Naive thymus-derived CD4-positive, alpha-beta T cell (primary cell): ENCODE measurements at regions not wholly inside any gene's neighbourhood (a gene's known extent, or its start where the extent isn't known, plus 50 kb on each side); places are given as distances from the start of the nearest gene placed in this dataset.

Experiments
- ATAC-seq: fragments of 150-1000 bp; cut with Tn5 transposase; 2 replicates; pipeline ENCODE4 v1.10.0; 2021; ENCODE audit warnings: mild to moderate bottlenecking, moderate library complexity
- CTCF ChIA-PET: fragments of 350-600 bp; sonication (Branson Sonifier 250); formaldehyde crosslinking; loops from one replicate; lab custom pipeline; 2021; ENCODE audit warnings: antibody characterized with exemption; lab: Charles Lee
- POLR2A ChIA-PET: fragments of 350-600 bp; sonication (Branson Sonifier 250); formaldehyde crosslinking; loops from one replicate; lab custom pipeline; 2021; ENCODE audit warnings: antibody characterized with exemption, inconsistent platforms; lab: Charles Lee
- DNase-seq, 9 donors: peaks; one replicate each; pipeline versions ENCODE4 v3.0.0 to v3.0.0-alpha.2; 2020 to 2022; ENCODE audit warnings: mixed read lengths in 1 of 9
- H3K27ac ChIP-seq: one replicate; pipeline ENCODE4 v1.7.0; 2013; ENCODE audit warnings: mild to moderate bottlenecking, low read depth, low read length, moderate library complexity
- H3K27me3 ChIP-seq, 2 donors: one replicate each; pipeline ENCODE4 v1.7.0; 2013; ENCODE audit warnings: low read length in 2 of 2, mild to moderate bottlenecking in 2 of 2, moderate library complexity in 2 of 2; ENCODE audit not compliant: control insufficient read depth in 2 of 2, insufficient read depth in 2 of 2
- H3K36me3 ChIP-seq, 3 experiments: 1 replicate in 2 of 3; 2 replicates in 1 of 3; pipeline ENCODE4 v1.7.0; 2013; ENCODE audit warnings: low read length in 3 of 3, mild to moderate bottlenecking in 3 of 3, moderate library complexity in 1 of 3; ENCODE audit not compliant: insufficient read depth in 3 of 3, control insufficient read depth in 2 of 3
- H3K4me1 ChIP-seq, 2 donors: one replicate each; pipeline ENCODE4 v1.7.0; 2013; ENCODE audit warnings: low read length in 2 of 2, mild to moderate bottlenecking in 2 of 2, moderate library complexity in 1 of 2; ENCODE audit not compliant: control insufficient read depth in 2 of 2, insufficient read depth in 2 of 2
- H3K4me3 ChIP-seq: 2 replicates; pipeline ENCODE4 v1.7.0; 2013; ENCODE audit warnings: mild to moderate bottlenecking, low read length
- H3K9me3 ChIP-seq, 3 experiments: 1 replicate in 2 of 3; 2 replicates in 1 of 3; pipeline ENCODE4 v1.7.0; 2013; ENCODE audit warnings: low read length in 3 of 3; ENCODE audit not compliant: control insufficient read depth in 2 of 3
- H3K27ac Mint-ChIP-seq, 9 donors: one replicate each; pipeline ENCODE4 v1.8.0; 2020 to 2022; ENCODE audit warnings: mixed read lengths in 9 of 9, mild to moderate bottlenecking in 8 of 9, moderate library complexity in 5 of 9, inconsistent platforms in 2 of 9
- H3K27me3 Mint-ChIP-seq, 5 donors: one replicate each; pipeline ENCODE4 v1.8.0; 2021 to 2022; ENCODE audit warnings: mixed read lengths in 5 of 5, mild to moderate bottlenecking in 1 of 5
- H3K36me3 Mint-ChIP-seq, 5 donors: one replicate each; pipeline ENCODE4 v1.8.0; 2020 to 2022; ENCODE audit warnings: mixed read lengths in 5 of 5, mild to moderate bottlenecking in 3 of 5, inconsistent platforms in 1 of 5
- H3K4me1 Mint-ChIP-seq, 7 donors: one replicate each; pipeline ENCODE4 v1.8.0; 2020 to 2022; ENCODE audit warnings: mixed read lengths in 7 of 7, mild to moderate bottlenecking in 3 of 7, inconsistent platforms in 1 of 7
- H3K4me3 Mint-ChIP-seq, 10 donors: one replicate each; pipeline ENCODE4 v1.8.0; 2020 to 2022; ENCODE audit warnings: mild to moderate bottlenecking in 10 of 10, mixed read lengths in 10 of 10, moderate library complexity in 6 of 10, inconsistent platforms in 2 of 10
- H3K9me3 Mint-ChIP-seq, 11 donors: one replicate each; pipeline ENCODE4 v1.8.0; 2020 to 2022; ENCODE audit warnings: mixed read lengths in 11 of 11, mild to moderate bottlenecking in 4 of 11, inconsistent platforms in 1 of 11, moderate library complexity in 1 of 11
- intact Hi-C, 2 donors: fragments of 100-400 bp; cut with micrococcal nuclease; formaldehyde crosslinking; loops; one replicate each; pipeline ENCODE4 v1.15.1; 2023

- Mint-ChIP-seq H3K36me3 (no peaks in the 10 kb centered on the region), H3K27ac (no peak overlapping the region), H3K27me3 (peaks cover 0 to 4% (median 0%) of the 10 kb centered on the region in 5 donors), H3K9me3 (no peaks in the 10 kb centered on the region), H3K4me3 (no peak overlapping the region), H3K4me1 (no peaks in the 10 kb centered on the region)
- no peak overlapping the region for H3K27ac ChIP-seq
- ChIA-PET POLR2A (no interaction called here), CTCF (no interaction called here)
- DNase-seq (no peak), ATAC-seq (no peak)
- H3K9me3 ChIP-seq = no peaks in the 10 kb centered on the region
- intact Hi-C loops = no loop called here
- no peaks in the 10 kb centered on the region for H3K36me3 ChIP-seq
- no peaks in the 10 kb centered on the region for H3K4me1 ChIP-seq
- H3K27me3 ChIP-seq = no peaks in the 10 kb centered on the region
- no peak overlapping the region for H3K4me3 ChIP-seq
Measured at GRCh38 chr1:2967881-2968280, 53.4 kb upstream of the ACTRT2 start.

GRCh38 chr1:2968471-2968881, 52.8 kb upstream of the ACTRT2 start:
- Histone ChIP-seq H3K4me1 (no peaks in the 10 kb centered on the region), H3K27ac (no peak overlapping the region), H3K4me3 (no peak overlapping the region), H3K36me3 (no peaks in the 10 kb centered on the region), H3K9me3 (no peaks in the 10 kb centered on the region), H3K27me3 (no peaks in the 10 kb centered on the region)
- DNase-seq (no peak), ATAC-seq (no peak)
- CTCF ChIA-PET = no interaction called here
- Mint-ChIP-seq H3K36me3 (no peaks in the 10 kb centered on the region), H3K4me3 (no peak overlapping the region), H3K4me1 (peaks cover 0 to 3% (median 0%) of the 10 kb centered on the region in 7 donors), H3K27ac (no peak overlapping the region), H3K27me3 (peaks cover 0 to 4% (median 0%) of the 10 kb centered on the region in 5 donors), H3K9me3 (no peaks in the 10 kb centered on the region)
- intact Hi-C loops = no loop called here
- POLR2A ChIA-PET = no interaction called here

- Histone ChIP-seq H3K36me3 (no peaks in the 10 kb centered on the region), H3K27me3 (no peaks in the 10 kb centered on the region), H3K4me1 (no peaks in the 10 kb centered on the region), H3K9me3 (no peaks in the 10 kb centered on the region), H3K4me3 (no peak overlapping the region), H3K27ac (no peak overlapping the region)
- ATAC-seq (no peak), DNase-seq (no peak)
- Mint-ChIP-seq H3K36me3 (no peaks in the 10 kb centered on the region), H3K9me3 (no peaks in the 10 kb centered on the region), H3K4me1 (peaks cover 0 to 7% (median 0%) of the 10 kb centered on the region in 7 donors), H3K27ac (no peak overlapping the region), H3K4me3 (no peak overlapping the region), H3K27me3 (peaks cover 0 to 4% (median 0%) of the 10 kb centered on the region in 5 donors)
- intact Hi-C loops = no loop called here
- ChIA-PET POLR2A (no interaction called here), CTCF (no interaction called here)
Measured at GRCh38 chr1:2969011-2969844, 52.0 kb upstream of the ACTRT2 start.

GRCh38 chr1:2969845-2970291, 51.4 kb upstream of the ACTRT2 start:
- no peaks in the 10 kb centered on the region for H3K27me3 ChIP-seq
- CTCF ChIA-PET = no interaction called here
- H3K9me3 Mint-ChIP-seq = no peaks in the 10 kb centered on the region
- no peak overlapping the region for H3K4me3 ChIP-seq
- H3K4me3 Mint-ChIP-seq = no peak overlapping the region
- H3K4me1 Mint-ChIP-seq = peaks cover 0 to 7% (median 0%) of the 10 kb centered on the region in 7 donors
- POLR2A ChIA-PET = no interaction called here
- no peaks in the 10 kb centered on the region for H3K36me3 ChIP-seq
- no peaks in the 10 kb centered on the region for H3K4me1 ChIP-seq
- no peak overlapping the region for H3K27ac Mint-ChIP-seq
- no peaks in the 10 kb centered on the region for H3K9me3 ChIP-seq
- DNase-seq (no peak), ATAC-seq (no peak)
- no peaks in the 10 kb centered on the region for H3K36me3 Mint-ChIP-seq
- no peak overlapping the region for H3K27ac ChIP-seq
- peaks cover 0 to 4% (median 0%) of the 10 kb centered on the region in 5 donors for H3K27me3 Mint-ChIP-seq
- intact Hi-C loops = no loop called here

GRCh38 chr1:2970311-2971071, 50.8 kb upstream of the ACTRT2 start:
- no peak overlapping the region for H3K4me3 ChIP-seq
- intact Hi-C loops = no loop called here
- CTCF ChIA-PET = no interaction called here
- H3K4me1 ChIP-seq = no peaks in the 10 kb centered on the region
- POLR2A ChIA-PET = no interaction called here
- Mint-ChIP-seq H3K36me3 (no peaks in the 10 kb centered on the region), H3K4me3 (no peak overlapping the region), H3K9me3 (no peaks in the 10 kb centered on the region), H3K27me3 (peaks cover 0 to 4% (median 0%) of the 10 kb centered on the region in 5 donors), H3K4me1 (peaks cover 0 to 7% (median 0%) of the 10 kb centered on the region in 7 donors), H3K27ac (no peak overlapping the region)
- DNase-seq = no peak
- H3K9me3 ChIP-seq = no peaks in the 10 kb centered on the region
- no peaks in the 10 kb centered on the region for H3K36me3 ChIP-seq
- no peak overlapping the region for H3K27ac ChIP-seq
- no peaks in the 10 kb centered on the region for H3K27me3 ChIP-seq
- no peak for ATAC-seq

GRCh38 chr1:2971101-2971501, 50.2 kb upstream of the ACTRT2 start:
- intact Hi-C loops = no loop called here
- ChIA-PET POLR2A (no interaction called here), CTCF (no interaction called here)
- no peak for DNase-seq
- H3K27me3 Mint-ChIP-seq = peaks cover 0 to 4% (median 0%) of the 10 kb centered on the region in 5 donors
- no peak overlapping the region for H3K27ac ChIP-seq
- H3K4me3 ChIP-seq = no peak overlapping the region
- no peaks in the 10 kb centered on the region for H3K27me3 ChIP-seq
- no peaks in the 10 kb centered on the region for H3K36me3 ChIP-seq
- no peak overlapping the region for H3K27ac Mint-ChIP-seq
- no peaks in the 10 kb centered on the region for H3K9me3 ChIP-seq
- no peak overlapping the region for H3K4me3 Mint-ChIP-seq
- no peaks in the 10 kb centered on the region for H3K36me3 Mint-ChIP-seq
- H3K9me3 Mint-ChIP-seq = no peaks in the 10 kb centered on the region
- ATAC-seq = no peak
- H3K4me1 Mint-ChIP-seq = peaks cover 0 to 7% (median 0%) of the 10 kb centered on the region in 7 donors
- no peaks in the 10 kb centered on the region for H3K4me1 ChIP-seq
